A549 (cell line): ENCODE measurements at regions not wholly inside any gene's neighbourhood (a gene's known extent, or its start where the extent isn't known, plus 50 kb on each side); places are given as distances from the start of the nearest gene placed in this dataset.

Source experiments
- BHLHE40 ChIP-seq: IDR thresholded peaks from 2 replicates; pipeline ENCODE4 v1.6.1; 2012; ENCODE audit warnings: low read depth, low read length, inconsistent platforms
- MAX ChIP-seq: IDR thresholded peaks from 2 replicates; pipeline ENCODE4 v1.6.1; 2012

- no peak for TF ChIP-seq MAX
- TF ChIP-seq BHLHE40 = no peak
Observed at GRCh38 chr17:12528036-12528435, 137.7 kb upstream of the MYOCD start.
